Omental fat pad (tissue), 3 donors: ENCODE measurements at regions not wholly inside any gene's neighbourhood (a gene's known extent, or its start where the extent isn't known, plus 50 kb on each side); places are given as distances from the start of the nearest gene placed in this dataset.

ENCODE experiments used
- ATAC-seq: fragments of 150-250 bp; one replicate; pipeline ENCODE4 v1.9.1; 2016; ENCODE audit warnings: mild to moderate bottlenecking, moderate library complexity; ENCODE audit not compliant: low FRiP score
- DNase-seq: peaks from one replicate; pipeline ENCODE4 v3.0.0-alpha.2; 2019; ENCODE audit warnings: low spot score
- TF ChIP-seq, protein P1 (sequence below), 3 donors: fragments of 450-650 bp; IDR thresholded peaks; one replicate each; pipeline ENCODE4 v1.5.1; 2016 to 2017; ENCODE audit warnings: antibody characterized with exemption in 3 of 3, mild to moderate bottlenecking in 3 of 3, moderate library complexity in 2 of 3

DNA sequence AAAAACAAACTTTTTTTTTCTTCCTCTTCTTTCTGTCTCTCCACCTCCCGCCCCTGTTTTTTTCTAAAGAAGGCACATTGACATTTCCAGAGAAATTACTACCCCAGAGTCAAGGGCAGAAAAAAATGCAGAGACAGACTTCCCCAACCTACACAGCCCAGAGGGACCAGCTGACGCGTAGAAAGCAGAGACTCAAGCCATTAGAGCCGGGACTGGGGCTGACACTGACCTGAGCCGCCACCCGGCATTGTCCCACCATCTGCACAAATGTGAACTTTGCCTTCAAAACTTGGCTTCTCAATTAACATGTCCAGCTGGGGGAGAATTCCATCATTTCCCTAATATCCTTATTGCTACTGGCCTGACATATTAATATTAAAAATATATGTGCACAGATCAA is 385.6 kb downstream of the NR2F2 start:
- DNase-seq: no peak
- TF ChIP-seq, protein P1, sequence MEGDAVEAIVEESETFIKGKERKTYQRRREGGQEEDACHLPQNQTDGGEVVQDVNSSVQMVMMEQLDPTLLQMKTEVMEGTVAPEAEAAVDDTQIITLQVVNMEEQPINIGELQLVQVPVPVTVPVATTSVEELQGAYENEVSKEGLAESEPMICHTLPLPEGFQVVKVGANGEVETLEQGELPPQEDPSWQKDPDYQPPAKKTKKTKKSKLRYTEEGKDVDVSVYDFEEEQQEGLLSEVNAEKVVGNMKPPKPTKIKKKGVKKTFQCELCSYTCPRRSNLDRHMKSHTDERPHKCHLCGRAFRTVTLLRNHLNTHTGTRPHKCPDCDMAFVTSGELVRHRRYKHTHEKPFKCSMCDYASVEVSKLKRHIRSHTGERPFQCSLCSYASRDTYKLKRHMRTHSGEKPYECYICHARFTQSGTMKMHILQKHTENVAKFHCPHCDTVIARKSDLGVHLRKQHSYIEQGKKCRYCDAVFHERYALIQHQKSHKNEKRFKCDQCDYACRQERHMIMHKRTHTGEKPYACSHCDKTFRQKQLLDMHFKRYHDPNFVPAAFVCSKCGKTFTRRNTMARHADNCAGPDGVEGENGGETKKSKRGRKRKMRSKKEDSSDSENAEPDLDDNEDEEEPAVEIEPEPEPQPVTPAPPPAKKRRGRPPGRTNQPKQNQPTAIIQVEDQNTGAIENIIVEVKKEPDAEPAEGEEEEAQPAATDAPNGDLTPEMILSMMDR (IDR thresholded peaks at IDR 0.05): no peak
- no peak for ATAC-seq

DNA sequence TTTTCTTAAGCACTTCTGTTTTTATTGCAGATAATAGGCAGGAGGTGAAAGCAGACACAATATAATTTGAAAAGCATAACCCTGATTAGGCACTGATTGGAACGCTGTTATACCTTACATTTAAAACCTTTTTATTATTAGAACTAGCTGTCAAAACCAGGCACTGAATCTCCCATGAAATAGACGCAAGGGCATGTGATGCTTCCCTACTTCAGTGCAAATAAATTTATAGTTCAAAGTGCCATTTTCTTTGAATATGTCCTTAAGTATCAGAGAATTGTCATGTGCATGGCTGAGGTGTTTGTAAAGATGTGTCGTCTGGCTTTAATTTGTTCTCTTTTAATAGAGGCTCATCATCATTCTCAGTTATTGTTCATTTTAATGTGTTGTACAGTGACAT is 386.0 kb downstream of the NR2F2 start:
- DNase-seq (no peak), ATAC-seq (no peak)
- TF ChIP-seq, protein P1 (IDR thresholded peaks at IDR 0.05): no peak

DNA sequence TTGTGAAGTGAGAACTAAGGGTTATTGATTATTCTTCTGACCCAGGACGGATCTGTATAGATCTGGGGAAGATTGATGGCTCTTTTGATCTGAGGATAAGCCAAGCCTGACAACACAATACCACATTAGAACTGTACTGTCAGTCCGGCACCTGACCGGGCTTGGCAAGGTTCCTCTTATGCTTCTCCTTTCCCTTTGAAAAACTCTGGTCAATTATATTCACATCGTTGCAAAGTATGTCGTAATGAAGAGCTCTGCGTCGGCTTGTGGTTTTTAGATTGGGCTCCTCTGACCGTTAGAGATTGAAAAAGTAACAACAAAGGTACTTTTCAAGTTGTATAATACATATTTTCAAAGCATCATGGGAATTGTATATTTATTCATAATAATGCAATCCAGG is 389.8 kb downstream of the NR2F2 start:
- DNase-seq (no peak), ATAC-seq (no peak)
- TF ChIP-seq, protein P1 (IDR thresholded peaks at IDR 0.05): no peak

DNA sequence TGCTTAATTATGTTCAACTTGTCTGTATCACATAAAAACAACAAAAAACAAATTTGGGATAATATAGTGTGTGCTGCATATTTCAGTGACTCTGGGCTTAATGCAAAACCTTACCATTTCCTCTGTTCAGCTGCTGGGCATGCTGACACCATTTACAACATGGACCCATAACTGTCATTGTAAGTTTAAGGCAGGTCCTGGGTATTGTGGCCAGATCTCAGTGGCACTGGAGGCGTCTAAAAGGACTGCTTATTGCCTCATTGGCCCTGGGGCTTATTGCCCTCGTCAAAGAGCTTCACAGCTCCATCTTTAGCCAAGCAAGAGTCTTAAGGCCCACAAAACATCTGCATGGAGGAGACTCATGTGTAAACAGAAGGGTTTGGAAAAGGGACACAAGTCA is 390.2 kb downstream of the NR2F2 start:
- DNase-seq (no peak), ATAC-seq (no peak)
- TF ChIP-seq, protein P1 (IDR thresholded peaks at IDR 0.05): no peak

DNA sequence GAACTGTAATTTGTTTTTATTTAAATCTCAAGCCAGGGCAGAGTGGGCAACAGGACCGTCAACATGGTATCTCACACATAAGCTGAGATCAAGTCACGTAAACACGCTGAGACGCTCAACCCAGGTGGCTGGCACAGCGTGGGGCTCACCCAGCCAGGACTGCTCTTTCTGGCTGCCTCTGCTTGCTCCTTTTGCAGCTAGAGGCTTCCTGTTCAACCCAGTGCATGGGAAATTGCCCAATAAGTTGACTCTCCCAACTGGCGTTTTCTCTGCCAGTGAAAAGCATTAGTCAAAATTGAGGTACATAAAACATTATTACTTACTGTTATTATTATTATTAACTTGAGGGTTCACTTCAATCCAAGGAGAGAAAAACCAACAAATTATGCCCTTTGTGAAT is 398.1 kb downstream of the NR2F2 start:
- ATAC-seq (no peak), DNase-seq (no peak)
- TF ChIP-seq, protein P1 (IDR thresholded peaks at IDR 0.05): no peak

DNA sequence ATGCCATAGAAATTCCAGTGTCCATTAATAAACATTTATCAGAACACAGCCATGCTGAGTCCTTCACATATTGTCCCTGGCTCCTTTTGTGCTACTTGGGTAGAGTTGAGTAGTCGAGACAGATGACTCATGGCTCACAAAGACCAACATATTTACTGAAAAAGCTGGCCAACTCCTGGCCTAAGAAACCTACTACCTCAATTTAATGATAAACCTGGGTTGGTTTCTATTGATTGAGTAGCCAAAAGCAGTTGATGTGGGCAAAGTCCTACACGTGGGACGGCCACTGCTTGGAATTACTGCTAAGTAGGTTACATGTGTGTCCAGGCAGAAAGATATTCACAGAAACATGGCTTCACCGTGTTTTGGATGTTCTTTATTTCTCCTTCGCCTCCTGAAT is 402.2 kb downstream of the NR2F2 start:
- no peak for DNase-seq
- no peak for ATAC-seq
- TF ChIP-seq, protein P1 (IDR thresholded peaks at IDR 0.05): no peak

DNA sequence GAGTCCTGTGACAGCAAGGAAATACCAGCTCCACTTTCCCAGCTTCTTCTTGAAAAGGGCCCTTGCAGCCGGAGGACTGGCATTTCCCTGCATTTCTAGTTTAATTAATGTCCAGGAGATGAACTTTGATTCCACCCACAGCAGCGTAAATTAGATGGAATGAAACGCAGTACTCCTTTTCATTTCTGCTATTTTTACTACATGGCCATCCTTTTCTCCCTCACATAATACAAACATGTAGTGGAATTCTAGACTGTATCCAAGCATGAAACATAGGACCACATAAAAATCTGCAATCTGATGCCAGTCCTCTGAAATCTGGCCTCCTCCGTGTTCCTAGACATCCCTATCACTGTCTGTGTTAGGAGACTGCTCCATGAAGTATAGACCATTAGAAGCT is 403.2 kb downstream of the NR2F2 start:
- no peak for ATAC-seq
- no peak for DNase-seq
- TF ChIP-seq, protein P1 (IDR thresholded peaks at IDR 0.05): no peak
